OCI-LY1 (cell line): ENCODE measurements at regions not wholly inside any gene's neighbourhood (a gene's known extent, or its start where the extent isn't known, plus 50 kb on each side); places are given as distances from the start of the nearest gene placed in this dataset.

Source experiments
- H2AFZ ChIP-seq: fragments of 200-600 bp; sonication (generic), shearing (Covaris generic); 2 replicates; pipeline ENCODE4 v1.6.0; 2014; ENCODE audit warnings: antibody characterized with exemption, mild to moderate bottlenecking, low read length
- H3F3A ChIP-seq: fragments of 200-600 bp; sonication (generic), shearing (Covaris generic); 2 replicates; pipeline ENCODE4 v1.6.0; 2014; ENCODE audit warnings: mild to moderate bottlenecking, antibody characterized with exemption, low read length, moderate library complexity; ENCODE audit not compliant: insufficient read depth
- H3K27ac ChIP-seq: fragments of 200-600 bp; sonication (generic); 2 replicates; pipeline ENCODE4 v1.5.1; 2014; ENCODE audit warnings: low read length, mixed run types, mild to moderate bottlenecking, low read depth; ENCODE audit not compliant: poor library complexity, severe bottlenecking
- H3K27me3 ChIP-seq: fragments of 200-600 bp; sonication (generic); 2 replicates; pipeline ENCODE4 v1.6.0; 2014; ENCODE audit warnings: antibody characterized with exemption, mild to moderate bottlenecking, low read length, moderate library complexity; ENCODE audit not compliant: insufficient read depth
- H3K36me3 ChIP-seq: fragments of 200-600 bp; sonication (generic); 2 replicates; pipeline ENCODE4 v1.6.1; 2014; ENCODE audit warnings: mild to moderate bottlenecking, antibody characterized with exemption, low read length, moderate library complexity, mixed read lengths; ENCODE audit not compliant: insufficient read depth
- H3K4me1 ChIP-seq: fragments of 200-600 bp; sonication (generic); 2 replicates; pipeline ENCODE4 v1.5.1; 2014; ENCODE audit warnings: mild to moderate bottlenecking, low read length, moderate library complexity; ENCODE audit not compliant: insufficient read depth, severe bottlenecking
- H3K4me2 ChIP-seq: fragments of 200-600 bp; sonication (generic), shearing (Covaris generic); 2 replicates; pipeline ENCODE4 v1.6.1; 2014; ENCODE audit warnings: low read length
- H3K4me3 ChIP-seq: fragments of 200-600 bp; sonication (generic); 2 replicates; pipeline ENCODE4 v1.5.1; 2014; ENCODE audit warnings: low read length, low read depth, mild to moderate bottlenecking, mixed read lengths; ENCODE audit not compliant: poor library complexity, severe bottlenecking
- H3K79me2 ChIP-seq: fragments of 200-600 bp; shearing (Covaris generic); 2 replicates; pipeline ENCODE4 v1.6.1; 2016; ENCODE audit warnings: mixed run types, low read length, mixed read lengths; ENCODE audit not compliant: insufficient read depth
- H3K9ac ChIP-seq: fragments of 200-600 bp; sonication (generic), shearing (Covaris generic); 2 replicates; pipeline ENCODE4 v1.6.1; 2014; ENCODE audit warnings: mild to moderate bottlenecking, low read length, mixed read lengths
- H3K9me2 ChIP-seq: fragments of 200-600 bp; sonication (generic), shearing (Covaris generic); 2 replicates; pipeline ENCODE4 v1.6.1; 2014; ENCODE audit warnings: low read depth, mild to moderate bottlenecking, low read length, mixed read lengths
- H3K9me3 ChIP-seq: fragments of 200-600 bp; shearing (Covaris generic); 2 replicates; pipeline ENCODE4 v1.6.1; 2014; ENCODE audit warnings: low read length, mixed read lengths
- H4K20me1 ChIP-seq: fragments of 200-600 bp; sonication (generic), shearing (Covaris generic); 2 replicates; pipeline ENCODE4 v1.6.0; 2016; ENCODE audit warnings: mild to moderate bottlenecking, low read length; ENCODE audit not compliant: insufficient read depth
- EZH2 ChIP-seq: fragments of 200-600 bp; sonication (generic), shearing (Covaris generic); IDR thresholded peaks from 2 replicates; pipeline ENCODE4 v1.8.0; 2017; ENCODE audit warnings: borderline replicate concordance, mixed run types, mild to moderate bottlenecking, antibody characterized with exemption, low read length, moderate library complexity, mixed read lengths
- TF ChIP-seq, protein P1 (sequence below): fragments of 200-600 bp; sonication (generic), shearing (Covaris generic); IDR thresholded peaks from 2 replicates; pipeline ENCODE4 v1.5.1; 2017; ENCODE audit warnings: mild to moderate bottlenecking, antibody characterized with exemption, low read length, moderate library complexity, mixed read lengths

DNA sequence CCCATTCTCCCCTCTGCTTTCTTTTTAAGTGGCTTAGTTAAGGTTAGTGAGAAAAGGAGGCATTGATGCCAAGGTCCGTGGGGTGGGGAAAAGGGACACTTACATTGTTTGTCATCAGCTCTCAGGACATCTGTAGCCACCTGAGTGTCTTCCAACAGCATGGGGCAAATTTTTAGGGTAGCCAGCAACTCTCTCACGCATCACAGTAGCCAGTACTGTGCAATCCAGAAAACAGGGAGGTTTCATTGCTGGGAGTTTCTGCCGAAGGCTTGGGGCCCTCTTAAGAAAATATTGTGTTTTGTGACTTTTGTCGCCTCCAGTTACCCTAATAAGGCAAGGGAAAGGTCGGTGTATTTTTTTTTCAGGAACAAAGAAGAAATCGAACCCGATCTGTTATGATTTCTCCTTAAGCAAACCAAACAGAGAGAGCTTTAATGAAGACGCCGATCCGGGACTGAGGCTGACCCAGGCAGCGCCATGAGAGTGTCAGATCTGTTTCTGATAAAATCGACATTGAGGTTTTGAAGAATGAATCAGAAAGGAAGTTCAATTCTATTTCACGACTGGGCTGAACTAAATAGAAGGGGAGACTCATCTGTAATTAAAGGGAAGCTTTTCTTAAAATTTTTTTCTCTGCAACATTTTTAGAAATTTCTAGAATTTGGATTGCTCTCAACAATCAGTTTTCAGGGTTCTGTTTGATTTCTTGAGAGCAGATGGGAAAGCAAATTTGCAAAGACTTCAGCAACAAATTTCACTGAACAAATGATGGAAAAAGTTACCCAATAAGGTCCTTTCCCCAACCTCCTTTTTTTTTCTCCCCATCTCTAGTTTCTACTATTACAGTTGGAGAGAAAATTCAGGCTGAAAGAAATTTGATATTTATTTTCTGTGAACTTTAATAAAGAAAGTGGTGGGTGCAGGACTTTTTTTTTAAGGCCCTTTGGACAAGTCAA is 144.7 kb upstream of the IRX3 start:
- Histone ChIP-seq H3K4me2 (no peak overlapping the region), H3K27me3 (0 out of 2 replicates have a peak, but pooled peaks cover 3% of the 10 kb centered on the region), H3K36me3 (no peaks in the 10 kb centered on the region), H3K27ac (no peak overlapping the region), H3K9me2 (no peaks in the 10 kb centered on the region), H3K4me1 (no peaks in the 10 kb centered on the region), H3K9me3 (no peaks in the 10 kb centered on the region), H3K9ac (no peak overlapping the region), H2AFZ (no peak overlapping the region), H3K4me3 (no peak overlapping the region), H4K20me1 (no peaks in the 10 kb centered on the region), H3K79me2 (no peaks in the 10 kb centered on the region), H3F3A (no peaks in the 10 kb centered on the region)
- TF ChIP-seq, protein P1, sequence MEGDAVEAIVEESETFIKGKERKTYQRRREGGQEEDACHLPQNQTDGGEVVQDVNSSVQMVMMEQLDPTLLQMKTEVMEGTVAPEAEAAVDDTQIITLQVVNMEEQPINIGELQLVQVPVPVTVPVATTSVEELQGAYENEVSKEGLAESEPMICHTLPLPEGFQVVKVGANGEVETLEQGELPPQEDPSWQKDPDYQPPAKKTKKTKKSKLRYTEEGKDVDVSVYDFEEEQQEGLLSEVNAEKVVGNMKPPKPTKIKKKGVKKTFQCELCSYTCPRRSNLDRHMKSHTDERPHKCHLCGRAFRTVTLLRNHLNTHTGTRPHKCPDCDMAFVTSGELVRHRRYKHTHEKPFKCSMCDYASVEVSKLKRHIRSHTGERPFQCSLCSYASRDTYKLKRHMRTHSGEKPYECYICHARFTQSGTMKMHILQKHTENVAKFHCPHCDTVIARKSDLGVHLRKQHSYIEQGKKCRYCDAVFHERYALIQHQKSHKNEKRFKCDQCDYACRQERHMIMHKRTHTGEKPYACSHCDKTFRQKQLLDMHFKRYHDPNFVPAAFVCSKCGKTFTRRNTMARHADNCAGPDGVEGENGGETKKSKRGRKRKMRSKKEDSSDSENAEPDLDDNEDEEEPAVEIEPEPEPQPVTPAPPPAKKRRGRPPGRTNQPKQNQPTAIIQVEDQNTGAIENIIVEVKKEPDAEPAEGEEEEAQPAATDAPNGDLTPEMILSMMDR = no peak
- no peak for TF ChIP-seq EZH2

DNA sequence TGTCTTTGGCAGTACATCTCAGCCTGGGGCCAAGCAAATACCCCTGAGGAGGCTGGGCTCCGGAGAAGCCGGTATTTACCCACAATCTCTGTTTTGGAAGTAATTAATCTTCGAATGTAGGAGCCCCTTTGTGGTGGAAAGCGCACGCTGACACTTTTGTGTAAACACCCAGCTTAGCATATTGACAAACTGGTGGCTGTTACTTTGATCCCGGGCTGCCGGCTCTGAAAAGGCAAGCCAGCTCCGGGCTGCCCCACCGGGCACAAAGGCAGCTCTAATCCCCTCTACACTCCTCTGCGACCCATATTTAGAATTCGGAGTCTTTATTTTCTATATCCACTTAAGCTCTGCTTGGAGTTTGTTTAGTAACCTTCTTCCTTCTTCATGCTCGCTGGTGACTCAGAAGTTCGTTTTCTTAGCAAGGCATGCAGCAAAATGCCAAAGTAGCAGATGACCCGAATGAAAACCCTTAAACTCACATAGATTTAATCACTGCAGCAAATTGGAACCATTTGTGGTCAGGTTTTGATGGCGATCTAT is 144.0 kb upstream of the IRX3 start:
- no peak overlapping the region for H3K9ac ChIP-seq
- no peaks in the 10 kb centered on the region for H3K4me1 ChIP-seq
- no peaks in the 10 kb centered on the region for H3K9me2 ChIP-seq
- 0 out of 2 replicates have a peak, but pooled peaks cover 3% of the 10 kb centered on the region for H3K27me3 ChIP-seq
- H3K4me2 ChIP-seq = no peak overlapping the region
- TF ChIP-seq, protein P1 = no peak
- TF ChIP-seq EZH2 = no peak
- H3K79me2 ChIP-seq = no peaks in the 10 kb centered on the region
- H3K4me3 ChIP-seq = no peak overlapping the region
- H3K36me3 ChIP-seq = no peaks in the 10 kb centered on the region
- H2AFZ ChIP-seq = no peak overlapping the region
- H4K20me1 ChIP-seq = no peaks in the 10 kb centered on the region
- H3K27ac ChIP-seq = no peak overlapping the region
- no peaks in the 10 kb centered on the region for H3K9me3 ChIP-seq
- H3F3A ChIP-seq = no peaks in the 10 kb centered on the region

DNA sequence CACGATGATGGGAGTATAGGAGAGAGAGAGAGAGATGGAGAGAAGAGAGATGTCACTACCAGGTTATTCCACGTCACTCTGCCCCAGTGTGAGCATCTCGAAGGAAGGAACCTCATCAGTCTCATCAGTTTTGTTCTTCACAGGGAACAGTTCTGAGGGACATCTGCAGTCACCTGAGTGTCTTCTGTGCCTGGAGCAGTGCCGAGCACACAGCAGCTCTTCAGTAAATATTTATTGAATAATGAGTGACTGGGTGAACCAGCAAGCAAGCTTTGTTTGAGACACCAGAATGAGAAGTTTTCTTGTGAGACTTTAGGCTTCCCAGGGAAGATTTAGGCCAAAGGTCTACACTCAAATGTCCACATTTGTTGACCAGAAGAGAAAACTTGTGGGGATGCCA is 142.4 kb upstream of the IRX3 start:
- Histone ChIP-seq H3K27ac (no peak overlapping the region), H3F3A (no peaks in the 10 kb centered on the region), H4K20me1 (no peaks in the 10 kb centered on the region), H3K4me1 (no peaks in the 10 kb centered on the region), H2AFZ (no peak overlapping the region), H3K79me2 (no peaks in the 10 kb centered on the region), H3K36me3 (no peaks in the 10 kb centered on the region), H3K4me3 (no peak overlapping the region), H3K9me2 (no peaks in the 10 kb centered on the region), H3K27me3 (0 out of 2 replicates have a peak, but pooled peaks cover 3% of the 10 kb centered on the region), H3K9ac (no peak overlapping the region), H3K4me2 (no peak overlapping the region), H3K9me3 (no peaks in the 10 kb centered on the region)
- TF ChIP-seq, protein P1 = no peak
- TF ChIP-seq EZH2 = no peak
